Large intestine (tissue), 3 donors: ENCODE measurements at regions not wholly inside any gene's neighbourhood (a gene's known extent, or its start where the extent isn't known, plus 50 kb on each side); places are given as distances from the start of the nearest gene placed in this dataset.

Experiments
- DNase-seq, 2 donors: peaks; one replicate each; pipeline versions ENCODE4 v3.0.0 to v3.0.0-alpha.2; 2013
- H3K27ac ChIP-seq: one replicate; pipeline ENCODE4 v1.5.1; 2013; ENCODE audit warnings: low read length
- H3K27me3 ChIP-seq: 2 replicates; pipeline ENCODE4 v1.6.1; 2013; ENCODE audit warnings: low read length; ENCODE audit not compliant: control insufficient read depth, insufficient read depth
- H3K36me3 ChIP-seq: 2 replicates; pipeline ENCODE4 v1.6.1; 2013; ENCODE audit warnings: low read length; ENCODE audit not compliant: control insufficient read depth, insufficient read depth
- H3K4me1 ChIP-seq: one replicate; pipeline ENCODE4 v1.6.1; 2013; ENCODE audit warnings: low read length; ENCODE audit not compliant: control insufficient read depth, insufficient read depth
- H3K4me3 ChIP-seq: one replicate; pipeline ENCODE4 v1.5.1; 2013; ENCODE audit warnings: low read length
- H3K9me3 ChIP-seq: one replicate; pipeline ENCODE4 v1.6.1; 2013; ENCODE audit warnings: mild to moderate bottlenecking, low read depth, low read length, moderate library complexity; ENCODE audit not compliant: control insufficient read depth
- WGBS: methylation state at CpG from one replicate; pipeline ENCODE4 v1.1.5; 2013; ENCODE audit warnings: low lambda C conversion rate; ENCODE audit not compliant: insufficient coverage; 5-methylcytosine and 5-hydroxymethylcytosine counted together

DNA sequence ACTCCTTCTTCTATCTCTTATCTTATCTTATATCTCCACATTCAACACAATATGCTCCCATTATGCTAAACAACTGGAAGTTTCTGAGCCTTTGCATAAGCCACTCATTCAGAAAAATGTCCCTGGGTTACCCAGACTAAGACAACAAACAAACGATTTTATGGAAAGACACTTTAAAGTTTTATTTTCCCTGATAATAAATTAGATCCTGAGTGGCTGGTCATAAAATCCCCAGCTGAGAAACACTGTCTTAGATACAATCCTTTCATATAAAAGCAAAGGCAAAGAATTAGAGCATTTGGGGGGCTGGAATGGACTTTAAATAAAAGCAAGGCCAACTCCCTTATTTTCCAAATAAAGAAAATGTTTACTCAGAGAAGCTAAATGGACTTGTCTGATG lies 322.3 kb downstream of the GBE1 start:
- WGBS: 33% methylated on average over 1 of the region's 1 CpG
- Histone ChIP-seq H3K9me3 (no peaks in the 10 kb centered on the region), H3K27me3 (no peaks in the 10 kb centered on the region), H3K36me3 (no peaks in the 10 kb centered on the region), H3K4me3 (no peak overlapping the region), H3K27ac (no peak overlapping the region), H3K4me1 (no peaks in the 10 kb centered on the region)
- no peak for DNase-seq

DNA sequence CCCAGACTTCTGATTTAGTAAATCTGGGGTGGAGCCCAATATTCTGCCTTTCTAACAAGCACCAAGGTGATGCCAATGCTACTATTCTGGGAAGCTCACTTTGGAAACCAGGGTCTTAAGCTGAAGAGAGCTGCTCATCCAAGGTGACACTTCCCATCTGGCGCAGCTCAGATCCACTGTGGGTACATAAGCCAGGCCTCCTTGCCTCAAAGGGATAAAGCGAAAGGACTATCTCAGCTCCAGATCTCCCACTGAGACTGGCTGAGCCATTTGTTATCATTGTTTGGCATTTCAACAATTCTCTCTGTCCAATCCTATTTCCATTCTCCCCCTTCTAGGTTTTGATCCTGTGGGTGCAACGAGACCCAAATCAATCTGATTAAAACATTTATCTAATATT lies 323.8 kb downstream of the GBE1 start:
- no peaks in the 10 kb centered on the region for H3K9me3 ChIP-seq
- H3K27ac ChIP-seq: no peak overlapping the region
- DNase-seq: no peak
- whole genome bisulfite sequencing: no CpG with 5 or more reads among the region's 3 CpGs
- no peaks in the 10 kb centered on the region for H3K36me3 ChIP-seq
- H3K4me1 ChIP-seq: no peaks in the 10 kb centered on the region
- H3K4me3 ChIP-seq: no peak overlapping the region
- H3K27me3 ChIP-seq: no peaks in the 10 kb centered on the region

DNA sequence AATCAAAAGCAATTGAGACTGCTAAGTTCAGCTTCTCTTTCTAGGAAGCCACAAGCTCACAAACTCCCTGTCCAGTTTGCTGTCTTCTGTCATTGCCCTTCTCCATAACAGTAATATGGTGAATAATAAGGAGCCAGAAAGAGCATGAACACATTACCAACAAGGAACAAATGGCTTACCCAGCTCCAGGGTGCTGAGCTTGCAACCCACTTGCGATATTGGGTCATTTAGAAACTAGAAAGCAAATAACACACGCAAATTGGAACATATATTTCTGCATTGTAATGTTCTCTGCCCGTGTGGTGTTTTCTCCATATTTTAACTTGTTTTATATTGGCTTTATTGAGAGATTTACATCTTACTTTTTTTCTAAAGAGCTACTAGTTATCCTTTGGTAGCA lies 325.3 kb downstream of the GBE1 start:
- WGBS: no CpG with 5 or more reads among the region's 3 CpGs
- no peak overlapping the region for H3K27ac ChIP-seq
- no peaks in the 10 kb centered on the region for H3K36me3 ChIP-seq
- H3K27me3 ChIP-seq: no peaks in the 10 kb centered on the region
- H3K4me3 ChIP-seq: no peak overlapping the region
- no peaks in the 10 kb centered on the region for H3K4me1 ChIP-seq
- DNase-seq: no peak
- H3K9me3 ChIP-seq: no peaks in the 10 kb centered on the region

DNA sequence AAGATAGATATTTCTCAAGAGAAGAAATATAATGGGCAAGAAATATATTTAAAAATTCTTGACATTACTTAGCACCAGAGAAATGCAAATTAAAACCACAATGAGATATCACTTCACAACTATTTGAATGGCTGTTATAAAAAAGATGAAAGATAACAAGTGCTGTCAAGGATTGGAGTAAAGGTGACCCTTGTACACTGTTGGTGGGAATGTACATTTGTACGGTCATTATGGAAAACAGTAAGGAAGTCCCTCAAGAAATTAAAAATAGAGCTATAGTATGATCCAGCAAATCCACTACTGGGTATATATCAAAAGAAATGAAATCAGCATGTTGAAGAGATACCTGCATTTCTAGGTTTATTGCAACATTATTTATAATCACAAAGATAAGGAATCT lies 326.4 kb downstream of the GBE1 start:
- H3K9me3 ChIP-seq: no peaks in the 10 kb centered on the region

DNA sequence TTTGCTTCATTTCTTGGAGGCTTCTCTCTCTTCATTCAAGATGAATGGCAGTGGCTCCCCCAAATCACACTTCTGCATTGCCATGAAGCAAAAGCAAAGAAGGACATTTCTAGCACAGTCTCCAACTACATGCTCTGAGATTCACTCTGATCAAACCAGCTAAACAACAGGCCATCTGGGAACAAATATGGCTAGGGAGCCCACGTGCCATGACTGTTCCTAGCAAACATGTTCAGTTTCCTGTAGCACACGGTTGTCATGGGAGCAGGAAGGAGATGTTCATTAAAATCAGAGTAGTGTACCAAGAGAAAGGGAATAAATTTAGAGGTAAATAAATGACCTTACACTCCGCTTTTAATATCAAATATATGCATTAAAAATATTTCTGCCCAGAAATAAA lies 327.3 kb downstream of the GBE1 start:
- WGBS: 80% methylated on average over 1 of the region's 3 CpGs
- Histone ChIP-seq H3K4me3 (no peak overlapping the region), H3K27ac (no peak overlapping the region), H3K36me3 (no peaks in the 10 kb centered on the region), H3K9me3 (no peaks in the 10 kb centered on the region), H3K4me1 (no peaks in the 10 kb centered on the region), H3K27me3 (no peaks in the 10 kb centered on the region)
- no peak for DNase-seq

More for the DNA sequence above, 326.4 kb downstream of the GBE1 start:
- Histone ChIP-seq H3K4me3 (no peak overlapping the region), H3K4me1 (no peaks in the 10 kb centered on the region), H3K36me3 (no peaks in the 10 kb centered on the region), H3K27ac (no peak overlapping the region), H3K27me3 (no peaks in the 10 kb centered on the region)
- no peak for DNase-seq
- WGBS: no CpG with 5 or more reads among the region's 1 CpG

DNA sequence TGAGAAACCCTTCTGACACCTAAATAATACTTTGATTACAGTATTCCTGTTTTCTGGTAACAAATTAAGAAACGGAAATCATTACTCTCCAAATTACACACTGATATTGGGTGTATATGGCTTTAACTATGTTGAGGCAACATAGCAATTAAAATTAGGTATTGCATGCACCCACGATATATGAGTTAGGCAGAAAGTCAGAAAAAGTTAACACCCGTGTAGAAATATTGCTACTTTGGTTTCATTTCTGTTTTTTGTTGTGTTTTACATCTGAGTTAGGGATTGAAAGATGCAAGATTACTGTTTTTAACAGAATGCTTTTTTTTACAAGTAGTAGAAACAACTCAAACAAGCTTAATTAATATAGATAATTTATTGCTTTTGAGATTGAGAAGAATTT lies 327.8 kb downstream of the GBE1 start:
- Histone ChIP-seq H3K4me1 (no peaks in the 10 kb centered on the region), H3K27me3 (no peaks in the 10 kb centered on the region), H3K9me3 (no peaks in the 10 kb centered on the region), H3K36me3 (no peaks in the 10 kb centered on the region), H3K27ac (no peak overlapping the region), H3K4me3 (no peak overlapping the region)
- no peak for DNase-seq
- WGBS: 90% methylated on average over 2 of the region's 3 CpGs

DNA sequence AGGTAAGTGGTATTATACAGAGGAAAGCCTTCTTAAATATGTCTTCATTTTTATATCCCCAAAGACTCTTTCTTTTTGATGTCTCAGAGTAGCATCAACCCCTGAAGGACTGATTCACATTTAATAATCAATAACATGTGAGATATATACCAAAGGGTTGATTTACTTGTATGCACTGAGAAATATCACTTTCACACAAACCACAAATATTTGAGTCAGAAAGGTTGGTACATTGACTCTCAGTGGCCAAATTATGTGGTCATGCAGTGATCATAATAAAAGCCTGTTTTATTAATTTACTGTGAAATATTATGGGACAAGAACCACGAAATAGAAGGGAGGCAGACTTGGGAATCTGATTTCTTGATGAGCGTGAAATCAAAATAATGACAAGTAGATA lies 329.0 kb downstream of the GBE1 start:
- WGBS: 95% methylated on average over 2 of the region's 2 CpGs
- Histone ChIP-seq H3K36me3 (no peaks in the 10 kb centered on the region), H3K27ac (no peak overlapping the region), H3K4me3 (no peak overlapping the region), H3K4me1 (no peaks in the 10 kb centered on the region), H3K9me3 (no peaks in the 10 kb centered on the region), H3K27me3 (no peaks in the 10 kb centered on the region)
- DNase-seq: no peak

DNA sequence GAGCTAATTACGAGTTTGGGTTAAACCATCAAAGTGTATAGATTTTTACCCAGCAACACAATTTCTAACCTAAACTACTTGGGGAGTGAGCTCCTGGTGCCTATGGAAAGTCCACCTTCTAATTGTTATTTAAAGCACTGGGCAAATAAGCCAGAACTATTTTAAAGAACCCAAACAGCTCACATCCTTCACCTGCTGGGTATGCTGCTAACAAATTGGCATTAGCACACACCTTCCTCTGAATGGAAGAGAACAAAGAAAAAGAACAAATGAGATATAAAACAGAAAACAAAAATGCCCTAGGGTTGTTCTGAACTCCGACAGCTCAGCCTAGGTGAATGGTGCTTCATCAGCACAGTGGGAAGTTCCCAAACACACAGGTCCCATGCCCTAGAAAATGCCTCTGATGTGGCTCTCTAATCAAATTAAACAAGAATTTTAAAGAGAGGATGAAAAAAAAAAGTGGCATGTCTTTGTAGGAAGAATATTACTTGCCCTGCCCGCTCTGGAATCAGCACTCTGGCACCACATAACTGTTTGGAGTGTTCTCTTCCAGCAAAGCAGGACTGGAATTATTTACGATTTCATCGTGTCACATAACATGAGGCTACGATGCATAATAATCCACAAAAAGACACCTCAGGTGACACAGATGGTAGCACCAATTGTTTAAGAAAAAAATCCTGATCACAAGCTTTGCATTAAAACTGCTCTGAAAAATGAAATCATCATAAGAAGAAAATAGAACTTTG lies 334.4 kb downstream of the GBE1 start:
- H3K27ac ChIP-seq: no peak overlapping the region
- no peaks in the 10 kb centered on the region for H3K4me1 ChIP-seq
- no peak for DNase-seq
- no peaks in the 10 kb centered on the region for H3K27me3 ChIP-seq
- no peaks in the 10 kb centered on the region for H3K36me3 ChIP-seq
- WGBS: 95% methylated on average over 4 of the region's 6 CpGs
- no peaks in the 10 kb centered on the region for H3K9me3 ChIP-seq
- no peak overlapping the region for H3K4me3 ChIP-seq

DNA sequence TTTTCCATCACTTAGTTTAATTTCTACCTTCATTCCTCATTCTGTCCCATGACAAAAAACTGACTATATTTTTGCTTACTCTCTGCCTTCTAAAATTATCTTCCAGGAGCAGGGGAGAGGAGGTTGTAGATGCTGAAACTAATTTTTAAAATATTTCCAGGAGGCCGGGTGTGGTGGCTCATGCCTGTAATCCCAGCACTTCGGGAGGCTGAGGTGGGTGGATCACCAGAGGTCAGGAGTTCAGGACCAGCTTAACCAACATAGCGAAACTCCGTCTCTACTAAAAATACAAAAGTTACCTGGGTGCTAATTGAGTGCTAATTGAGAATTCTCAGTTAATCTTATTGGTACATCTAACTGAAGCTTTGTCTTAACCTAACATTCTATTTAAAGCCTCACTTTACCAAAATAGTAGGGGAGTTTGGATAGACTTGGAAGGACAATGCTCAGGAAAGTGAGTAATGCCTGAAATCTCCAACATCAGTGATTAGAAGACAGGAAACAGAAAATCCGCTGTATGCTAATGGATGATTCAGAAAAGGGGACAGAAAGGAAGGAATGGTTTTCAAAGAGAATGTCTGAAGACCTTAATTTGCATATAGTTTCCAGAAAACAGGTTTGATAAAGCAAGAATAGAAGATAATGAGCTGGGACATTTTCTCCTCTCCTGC lies 336.1 kb downstream of the GBE1 start:
- no peak for DNase-seq
- H3K9me3 ChIP-seq: no peaks in the 10 kb centered on the region
- no peak overlapping the region for H3K4me3 ChIP-seq
- H3K36me3 ChIP-seq: no peaks in the 10 kb centered on the region
- H3K27ac ChIP-seq: no peak overlapping the region
- 92% methylated on average over 2 of the region's 5 CpGs for WGBS
- H3K27me3 ChIP-seq: no peaks in the 10 kb centered on the region
- no peaks in the 10 kb centered on the region for H3K4me1 ChIP-seq

DNA sequence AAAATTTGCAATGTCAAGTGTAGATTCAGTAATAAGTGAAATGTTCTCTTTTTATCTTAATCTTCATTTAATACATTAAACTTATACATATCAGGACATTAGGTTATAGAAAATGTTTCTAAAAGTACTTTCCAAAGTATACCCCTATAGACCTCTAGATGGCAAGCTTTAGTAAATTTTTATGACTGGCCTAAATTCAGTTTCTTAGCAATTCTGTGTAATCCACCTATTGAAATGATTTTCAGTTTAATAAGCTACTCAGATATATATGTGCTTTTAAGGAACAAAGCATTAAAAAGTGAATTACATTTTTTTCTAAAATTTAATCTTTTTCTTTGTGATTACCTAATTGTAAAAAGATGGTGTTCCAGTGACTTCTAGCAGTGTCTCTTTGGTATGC lies 342.2 kb downstream of the GBE1 start:
- no peaks in the 10 kb centered on the region for H3K9me3 ChIP-seq
- H3K27ac ChIP-seq: no peak overlapping the region
- H3K4me3 ChIP-seq: no peak overlapping the region
- DNase-seq: no peak
- H3K36me3 ChIP-seq: no peaks in the 10 kb centered on the region
- no peaks in the 10 kb centered on the region for H3K4me1 ChIP-seq
- no peaks in the 10 kb centered on the region for H3K27me3 ChIP-seq

DNA sequence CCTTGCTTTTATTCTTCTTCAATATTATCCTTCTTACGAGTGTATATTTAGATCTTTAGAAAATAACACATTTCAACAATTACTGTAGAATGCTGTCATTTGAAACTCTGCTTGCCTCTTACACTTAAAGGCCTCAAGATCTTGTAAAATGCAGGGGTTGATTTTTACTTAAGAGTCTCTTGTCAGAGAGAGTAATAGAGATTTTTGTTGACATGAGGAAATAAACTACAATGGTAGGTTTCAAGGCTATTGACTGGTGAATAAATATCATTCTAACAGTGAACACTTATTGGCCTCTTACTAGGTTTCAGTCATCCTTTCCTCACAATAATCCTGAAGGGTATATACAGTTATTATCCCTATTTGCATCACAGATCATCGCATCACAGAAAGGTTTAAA lies 344.6 kb downstream of the GBE1 start:
- 100% methylated on average over 1 of the region's 2 CpGs for WGBS
- no peak overlapping the region for H3K27ac ChIP-seq
- H3K9me3 ChIP-seq: no peaks in the 10 kb centered on the region
- no peaks in the 10 kb centered on the region for H3K27me3 ChIP-seq
- H3K36me3 ChIP-seq: no peaks in the 10 kb centered on the region
- no peak for DNase-seq
- H3K4me3 ChIP-seq: no peak overlapping the region
- H3K4me1 ChIP-seq: no peaks in the 10 kb centered on the region
